GM23248 (cell line): ENCODE measurements at regions not wholly inside any gene's neighbourhood (a gene's known extent, or its start where the extent isn't known, plus 50 kb on each side); places are given as distances from the start of the nearest gene placed in this dataset.

Experiments used
- EZH2 ChIP-seq: fragments of 200-600 bp; sonication (generic); IDR thresholded peaks from 2 replicates; pipeline ENCODE4 v1.6.1; 2018; ENCODE audit warnings: antibody characterized with exemption, mild to moderate bottlenecking; ENCODE audit not compliant: insufficient read depth, poor library complexity, severe bottlenecking
- EZH2phosphoT487 ChIP-seq: fragments of 200-600 bp; sonication (generic); IDR thresholded peaks from 2 replicates; pipeline ENCODE4 v1.6.1; 2018; ENCODE audit warnings: antibody characterized with exemption, moderate library complexity, mild to moderate bottlenecking, low read depth; ENCODE audit not compliant: insufficient read depth

DNA sequence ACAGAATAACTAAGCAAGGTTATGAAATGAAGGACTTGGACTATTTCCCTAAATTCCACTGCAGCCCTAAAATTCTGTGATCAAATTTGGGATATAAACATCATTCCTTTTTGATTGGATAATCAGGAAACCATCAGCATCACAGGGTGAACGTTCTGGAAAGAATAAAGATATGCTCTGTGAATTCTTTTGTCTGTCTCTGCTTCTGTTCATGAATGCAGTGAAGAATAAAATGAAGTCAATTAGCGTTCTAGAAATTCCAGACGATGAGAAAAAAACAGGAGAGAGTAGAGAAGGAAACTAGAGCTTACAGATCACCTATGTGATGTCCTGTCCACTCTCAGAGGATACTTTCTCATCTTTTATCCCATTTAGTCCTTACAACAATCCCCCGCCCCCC lies 295.1 kb upstream of the SOX9 start:
- TF ChIP-seq EZH2phosphoT487 (no peak), EZH2 (no peak)
